ENCODE measurements at regions not wholly inside any gene's neighbourhood (a gene's known extent, or its start where the extent isn't known, plus 50 kb on each side); places are given as distances from the start of the nearest gene placed in this dataset.

- no peak for TF ChIP-seq POLR2A (IDR thresholded peaks at IDR 0.05)
- TF ChIP-seq CTCF (IDR thresholded peaks at IDR 0.05): no peak
- TF ChIP-seq POLR2AphosphoS5 (IDR thresholded peaks at IDR 0.05): no peak
Measured at GRCh38 chr17:22409160-22409751, 716.9 kb downstream of the KCNJ18 start.
